Left kidney (tissue), 1 donor: ENCODE measurements at regions not wholly inside any gene's neighbourhood (a gene's known extent, or its start where the extent isn't known, plus 50 kb on each side); places are given as distances from the start of the nearest gene placed in this dataset.
"Not testable (repeated sequence)": the region's sequence is repeated elsewhere in the genome, so short reads cannot be mapped to it uniquely, and the experiment has no call there.

ENCODE experiments used
- DNase-seq: peaks from one replicate; pipeline ENCODE4 v3.0.0-alpha.2; 2013

GRCh38 chr1:90864681-90865080, 147.6 kb upstream of the BARHL2 start:
- no peak for DNase-seq

GRCh38 chr1:90862782-90863181, 145.7 kb upstream of the BARHL2 start:
- DNase-seq, result no peak

- not testable (repeated sequence) for DNase-seq
These were observed 144.3 kb upstream of the BARHL2 start for GRCh38 chr1:90861421-90861820.

- DNase-seq, result no peak
These were observed 139.4 kb upstream of the BARHL2 start for GRCh38 chr1:90856463-90857007.

GRCh38 chr1:90854397-90854924, 137.4 kb upstream of the BARHL2 start:
- DNase-seq, result no peak

GRCh38 chr1:90851711-90852050, 134.6 kb upstream of the BARHL2 start:
- no peak for DNase-seq

GRCh38 chr1:90850898-90851710, 134.0 kb upstream of the BARHL2 start:
- DNase-seq, result peak; percentile 59

GRCh38 chr1:90850181-90850897, 133.2 kb upstream of the BARHL2 start:
- no peak for DNase-seq

GRCh38 chr1:90841473-90841872, 124.4 kb upstream of the BARHL2 start:
- DNase-seq, result no peak

- DNase-seq, result no peak
These were observed 123.2 kb upstream of the BARHL2 start for GRCh38 chr1:90840352-90840751.

GRCh38 chr1:90839323-90839722, 122.2 kb upstream of the BARHL2 start:
- DNase-seq, result no peak

GRCh38 chr1:90838720-90839119, 121.6 kb upstream of the BARHL2 start:
- no peak for DNase-seq

- DNase-seq, result no peak
These were observed 120.3 kb upstream of the BARHL2 start for GRCh38 chr1:90837420-90837819.

GRCh38 chr1:90836345-90836679, 119.2 kb upstream of the BARHL2 start:
- no peak for DNase-seq

GRCh38 chr1:90835661-90836344, 118.7 kb upstream of the BARHL2 start:
- no peak for DNase-seq

- no peak for DNase-seq
These were observed 118.0 kb upstream of the BARHL2 start for GRCh38 chr1:90834886-90835660.

GRCh38 chr1:90834354-90834885, 117.3 kb upstream of the BARHL2 start:
- DNase-seq, result no peak

- no peak for DNase-seq
These were observed 116.5 kb upstream of the BARHL2 start for GRCh38 chr1:90833466-90834110.

- DNase-seq, result no peak
These were observed 114.8 kb upstream of the BARHL2 start for GRCh38 chr1:90831910-90832309.

GRCh38 chr1:90826834-90827233, 109.7 kb upstream of the BARHL2 start:
- DNase-seq, result no peak

GRCh38 chr1:90826024-90826423, 108.9 kb upstream of the BARHL2 start:
- no peak for DNase-seq
